Activated naive CD8-positive, alpha-beta T cell (primary cell): ENCODE measurements at regions not wholly inside any gene's neighbourhood (a gene's known extent, or its start where the extent isn't known, plus 50 kb on each side); places are given as distances from the start of the nearest gene placed in this dataset.
"Not testable (repeated sequence)": the region's sequence is repeated elsewhere in the genome, so short reads cannot be mapped to it uniquely, and the experiment has no call there.

Source experiments
- H3K27ac Mint-ChIP-seq: one replicate; pipeline ENCODE4 v1.8.0; 2021; ENCODE audit warnings: mixed read lengths
- H3K27me3 Mint-ChIP-seq: one replicate; pipeline ENCODE4 v1.8.0; 2021; ENCODE audit warnings: mixed read lengths
- H3K36me3 Mint-ChIP-seq: one replicate; pipeline ENCODE4 v1.8.0; 2021; ENCODE audit warnings: mixed read lengths
- H3K4me1 Mint-ChIP-seq: one replicate; pipeline ENCODE4 v1.8.0; 2021; ENCODE audit warnings: low read depth, mixed read lengths
- H3K4me3 Mint-ChIP-seq: one replicate; pipeline ENCODE4 v1.8.0; 2021; ENCODE audit warnings: mild to moderate bottlenecking, mixed read lengths
- H3K9me3 Mint-ChIP-seq: one replicate; pipeline ENCODE4 v1.8.0; 2021; ENCODE audit warnings: low read depth, mixed read lengths

GRCh38 chr10:60614363-60614762 is 163.9 kb upstream of the CDK1 start:
- Mint-ChIP-seq H3K4me3 (no peak overlapping the region), H3K27me3 (no peaks in the 10 kb centered on the region), H3K36me3 (no peaks in the 10 kb centered on the region), H3K9me3 (no peaks in the 10 kb centered on the region), H3K4me1 (peaks cover 7% of the 10 kb centered on the region), H3K27ac (no peak overlapping the region)

- H3K27me3 Mint-ChIP-seq, result no peaks in the 10 kb centered on the region
- no peaks in the 10 kb centered on the region for H3K9me3 Mint-ChIP-seq
- no peak overlapping the region for H3K4me3 Mint-ChIP-seq
- no peak overlapping the region for H3K27ac Mint-ChIP-seq
- H3K36me3 Mint-ChIP-seq, result no peaks in the 10 kb centered on the region
- peaks cover 7% of the 10 kb centered on the region for H3K4me1 Mint-ChIP-seq
Measured at GRCh38 chr10:60613434-60613833, 164.8 kb upstream of the CDK1 start.

GRCh38 chr10:60611291-60611747 is 167.0 kb upstream of the CDK1 start:
- Mint-ChIP-seq H3K27me3 (no peaks in the 10 kb centered on the region), H3K4me3 (no peak overlapping the region), H3K27ac (no peak overlapping the region), H3K4me1 (peaks cover 7% of the 10 kb centered on the region), H3K36me3 (no peaks in the 10 kb centered on the region), H3K9me3 (no peaks in the 10 kb centered on the region)

DNA sequence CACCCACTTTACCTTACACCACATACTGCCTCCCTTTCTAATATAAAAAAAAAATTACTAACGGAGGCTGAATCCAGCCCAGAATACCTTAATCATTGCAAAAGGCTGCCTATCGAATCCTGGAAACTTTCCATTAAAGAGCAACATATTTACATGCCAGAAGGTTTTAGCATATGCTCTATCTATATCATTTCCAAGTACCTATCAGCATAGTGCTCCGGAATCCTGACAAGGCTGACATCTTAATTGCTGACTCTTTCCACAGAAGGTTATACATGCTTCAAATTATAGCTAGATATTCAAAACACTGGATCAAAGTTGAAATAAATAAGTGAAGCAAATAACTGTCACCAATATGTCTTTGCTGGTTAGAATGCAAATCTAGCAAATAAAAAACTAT is 170.9 kb upstream of the CDK1 start:
- Mint-ChIP-seq H3K4me3 (no peak overlapping the region), H3K27ac (no peak overlapping the region), H3K4me1 (peaks cover 7% of the 10 kb centered on the region)

DNA sequence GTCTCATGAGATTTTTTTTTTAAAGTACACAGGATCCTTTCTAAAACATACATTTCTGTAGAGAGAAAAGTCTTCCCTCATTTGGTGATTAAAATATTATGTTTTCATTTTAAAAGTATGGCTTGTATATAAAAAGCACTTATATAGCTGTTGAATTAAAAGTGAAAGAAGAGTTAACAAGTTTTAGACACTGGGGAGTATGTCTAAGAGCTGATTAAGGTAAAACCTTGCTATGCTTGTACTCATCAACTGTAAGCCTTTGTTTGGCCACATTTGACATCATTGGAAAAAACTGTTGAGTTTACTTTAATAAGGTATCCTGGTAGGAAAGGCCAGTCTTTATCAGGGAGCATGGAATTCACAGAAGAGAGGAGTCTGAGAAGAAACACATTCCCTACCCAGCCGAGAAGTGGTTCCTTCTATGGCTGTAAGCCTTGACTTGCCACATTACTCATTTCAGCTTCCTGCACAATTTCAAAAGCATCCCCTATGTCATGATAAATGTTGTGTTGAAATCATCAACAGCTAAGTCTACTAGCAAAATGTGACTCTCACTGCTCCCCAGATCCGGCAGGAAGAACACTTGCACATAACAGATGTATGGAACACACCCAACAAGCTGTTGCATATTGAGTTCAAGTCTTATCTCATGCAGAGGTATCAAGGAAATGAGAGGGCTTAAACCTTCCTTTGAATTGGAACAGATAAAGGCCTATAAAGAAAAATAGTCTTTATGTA is 171.8 kb upstream of the CDK1 start:
- H3K36me3 Mint-ChIP-seq, result no peaks in the 10 kb centered on the region
- H3K27me3 Mint-ChIP-seq, result no peaks in the 10 kb centered on the region
- peaks cover 3% of the 10 kb centered on the region for H3K4me1 Mint-ChIP-seq
- H3K4me3 Mint-ChIP-seq, result no peak overlapping the region
- no peak overlapping the region for H3K27ac Mint-ChIP-seq
- no peaks in the 10 kb centered on the region for H3K9me3 Mint-ChIP-seq

More for the DNA sequence above, 170.9 kb upstream of the CDK1 start:
- Mint-ChIP-seq H3K27me3 (no peaks in the 10 kb centered on the region), H3K9me3 (no peaks in the 10 kb centered on the region), H3K36me3 (no peaks in the 10 kb centered on the region)

GRCh38 chr10:60605476-60605875 is 172.8 kb upstream of the CDK1 start:
- no peak overlapping the region for H3K4me3 Mint-ChIP-seq
- H3K4me1 Mint-ChIP-seq, result no peaks in the 10 kb centered on the region
- no peak overlapping the region for H3K27ac Mint-ChIP-seq
- no peaks in the 10 kb centered on the region for H3K9me3 Mint-ChIP-seq
- H3K27me3 Mint-ChIP-seq, result no peaks in the 10 kb centered on the region
- no peaks in the 10 kb centered on the region for H3K36me3 Mint-ChIP-seq

GRCh38 chr10:60604342-60604741 is 173.9 kb upstream of the CDK1 start:
- Mint-ChIP-seq H3K27ac (no peak overlapping the region), H3K4me3 (no peak overlapping the region), H3K9me3 (no peaks in the 10 kb centered on the region), H3K27me3 (no peaks in the 10 kb centered on the region), H3K36me3 (no peaks in the 10 kb centered on the region), H3K4me1 (no peaks in the 10 kb centered on the region)

GRCh38 chr10:60597513-60597912 is 180.8 kb upstream of the CDK1 start:
- Mint-ChIP-seq H3K9me3 (no peaks in the 10 kb centered on the region), H3K27me3 (peaks cover 2% of the 10 kb centered on the region), H3K4me3 (no peak overlapping the region), H3K27ac (no peak overlapping the region), H3K36me3 (no peaks in the 10 kb centered on the region), H3K4me1 (no peaks in the 10 kb centered on the region)

GRCh38 chr10:60595852-60596251 is 182.4 kb upstream of the CDK1 start:
- no peak overlapping the region for H3K4me3 Mint-ChIP-seq
- H3K9me3 Mint-ChIP-seq, result no peaks in the 10 kb centered on the region
- H3K27ac Mint-ChIP-seq, result no peak overlapping the region
- no peaks in the 10 kb centered on the region for H3K4me1 Mint-ChIP-seq
- no peaks in the 10 kb centered on the region for H3K36me3 Mint-ChIP-seq
- H3K27me3 Mint-ChIP-seq, result peaks cover 4% of the 10 kb centered on the region

DNA sequence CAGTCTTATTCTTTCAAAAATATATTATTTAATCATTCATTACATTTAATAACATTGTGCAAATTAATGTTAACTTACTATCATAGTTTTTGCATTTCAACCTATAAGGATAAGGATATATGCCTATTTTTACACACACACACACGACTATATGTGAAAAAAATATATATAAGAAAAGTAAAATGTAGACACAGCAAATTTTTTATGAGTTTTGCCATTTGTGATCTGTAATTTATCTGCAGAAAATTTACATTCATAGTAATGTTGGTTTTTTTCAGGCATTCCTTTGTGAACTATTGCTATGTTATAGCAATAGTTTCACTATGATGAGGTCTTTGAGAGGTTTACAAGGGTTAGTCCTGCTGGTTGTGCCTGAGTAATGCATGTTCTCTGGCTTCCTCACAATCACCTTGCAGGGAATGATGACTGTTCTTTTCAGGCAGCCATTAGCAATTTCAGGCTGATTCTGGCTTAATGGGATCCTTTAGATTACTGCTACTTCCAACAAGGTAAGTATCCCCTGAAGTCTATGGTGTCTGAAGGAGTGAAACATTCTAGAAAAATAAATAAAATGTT is 183.7 kb upstream of the CDK1 start:
- Mint-ChIP-seq H3K36me3 (no peaks in the 10 kb centered on the region), H3K9me3 (no peaks in the 10 kb centered on the region), H3K4me1 (no peaks in the 10 kb centered on the region), H3K27ac (no peak overlapping the region), H3K27me3 (peaks cover 4% of the 10 kb centered on the region), H3K4me3 (no peak overlapping the region)

DNA sequence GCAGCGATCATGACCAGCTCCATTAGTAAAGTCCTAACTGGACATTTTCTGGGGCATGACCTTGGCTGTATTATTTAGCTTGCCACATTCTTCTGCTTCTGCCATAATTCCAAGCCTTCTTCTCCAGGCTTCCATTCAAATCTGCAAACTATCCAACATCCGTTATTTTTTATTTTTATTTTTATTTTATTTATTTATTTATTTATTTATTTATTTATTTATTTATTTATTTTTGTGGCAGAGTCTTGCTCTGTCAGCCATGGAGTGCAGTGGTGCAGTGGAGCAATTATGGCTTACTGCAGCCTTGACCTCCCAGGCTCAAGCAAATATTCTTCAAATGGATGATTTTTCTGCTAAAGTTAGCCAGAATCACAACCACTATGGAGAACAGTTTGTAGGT is 187.2 kb upstream of the CDK1 start:
- Mint-ChIP-seq H3K27me3 (peaks cover 4% of the 10 kb centered on the region), H3K4me1 (no peaks in the 10 kb centered on the region), H3K36me3 (no peaks in the 10 kb centered on the region), H3K9me3 (no peaks in the 10 kb centered on the region), H3K27ac (no peak overlapping the region), H3K4me3 (no peak overlapping the region)

- no peaks in the 10 kb centered on the region for H3K4me1 Mint-ChIP-seq
- H3K27ac Mint-ChIP-seq, result no peak overlapping the region
- no peaks in the 10 kb centered on the region for H3K9me3 Mint-ChIP-seq
Measured at GRCh38 chr10:60589376-60589775, 188.9 kb upstream of the CDK1 start.

GRCh38 chr10:60581782-60582181 is 192.1 kb upstream of the ANK3 start:
- not testable (repeated sequence) for H3K36me3 Mint-ChIP-seq, H3K27me3 Mint-ChIP-seq, H3K4me3 Mint-ChIP-seq, H3K4me1 Mint-ChIP-seq, H3K27ac Mint-ChIP-seq, H3K9me3 Mint-ChIP-seq

More at GRCh38 chr10:60589376-60589775, 188.9 kb upstream of the CDK1 start:
- Mint-ChIP-seq H3K27me3 (peaks cover 6% of the 10 kb centered on the region), H3K36me3 (no peaks in the 10 kb centered on the region), H3K4me3 (no peak overlapping the region)

DNA sequence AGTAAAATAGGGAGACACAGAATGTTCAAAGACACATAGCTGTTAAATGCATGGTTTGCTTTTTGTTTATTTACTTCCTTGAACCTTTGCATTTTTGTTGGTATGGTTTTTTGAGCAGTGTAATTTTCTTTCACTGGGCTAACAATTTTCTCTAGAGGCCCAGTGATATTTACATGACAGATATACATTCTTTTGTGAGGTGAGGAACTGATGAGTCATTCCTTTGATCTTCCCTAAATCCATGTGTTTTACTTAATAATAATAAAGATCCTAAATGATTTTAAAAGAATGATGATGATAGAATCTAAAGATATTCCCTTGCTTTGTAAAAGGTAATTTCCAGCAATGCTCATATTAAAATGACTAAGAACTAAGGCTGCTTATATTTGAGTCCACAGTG is 188.5 kb upstream of the ANK3 start:
- Mint-ChIP-seq H3K27ac (no peak overlapping the region), H3K36me3 (no peaks in the 10 kb centered on the region), H3K4me1 (peaks cover 14% of the 10 kb centered on the region), H3K4me3 (no peak overlapping the region), H3K27me3 (peaks cover 2% of the 10 kb centered on the region), H3K9me3 (no peaks in the 10 kb centered on the region)

GRCh38 chr10:60576130-60577069 is 186.7 kb upstream of the ANK3 start:
- Mint-ChIP-seq H3K27me3 (peaks cover 7% of the 10 kb centered on the region), H3K4me1 (peaks cover 20% of the 10 kb centered on the region), H3K27ac (no peak overlapping the region), H3K9me3 (no peaks in the 10 kb centered on the region), H3K4me3 (no peak overlapping the region), H3K36me3 (no peaks in the 10 kb centered on the region)
